Colon (tissue), 2 donors: ENCODE measurements at regions not wholly inside any gene's neighbourhood (a gene's known extent, or its start where the extent isn't known, plus 50 kb on each side); places are given as distances from the start of the nearest gene placed in this dataset.
"Not testable (repeated sequence)": the region's sequence is repeated elsewhere in the genome, so short reads cannot be mapped to it uniquely, and the experiment has no call there.

Source experiments
- FAIRE-seq: peaks from 2 replicates; lab custom pipeline; 2012; peaks lifted over from hg19 to GRCh38; lab: Jason Lieb, UNC
- donor health status: control.
- donor health status: control.

DNA sequence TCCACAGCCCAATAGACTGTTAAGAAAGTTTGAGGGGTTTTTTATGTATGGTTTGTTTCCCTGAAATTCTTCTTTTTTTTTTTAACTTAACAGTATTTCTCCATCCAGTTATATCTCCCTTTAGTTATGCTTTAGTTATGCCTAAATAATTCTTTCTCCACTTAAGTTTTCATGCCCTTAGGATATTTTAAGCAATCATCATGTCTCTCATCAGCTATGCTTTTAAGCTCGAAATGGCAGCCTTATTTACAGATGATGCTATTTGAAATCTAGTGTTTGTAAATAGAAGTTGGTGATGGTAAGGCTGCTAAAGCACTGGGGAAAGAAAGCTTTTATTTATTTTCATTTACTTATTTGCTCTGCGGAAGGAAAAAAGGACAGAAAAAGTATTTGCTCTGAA is 439.3 kb downstream of the TFAP2B start:
- FAIRE-seq, result no peak

DNA sequence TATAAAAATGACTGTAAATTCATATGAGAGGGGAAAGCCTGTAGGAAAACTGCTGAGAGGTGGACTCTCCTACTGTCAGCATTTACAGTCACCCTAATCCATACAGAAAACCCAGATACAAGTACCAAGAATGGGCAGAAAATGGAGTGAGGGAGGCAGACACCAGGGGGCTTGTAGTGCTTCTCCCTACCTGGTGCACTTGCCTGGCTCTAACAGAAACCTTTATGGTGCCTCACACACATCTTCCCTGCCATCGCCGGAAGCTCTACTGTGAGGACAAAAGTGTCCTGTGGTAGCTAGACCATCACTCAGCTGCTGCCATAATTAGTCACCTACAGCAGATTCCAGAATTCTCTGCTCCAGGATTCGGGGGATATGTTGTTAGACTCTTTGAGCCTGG is 441.3 kb downstream of the TFAP2B start:
- FAIRE-seq, result no peak

DNA sequence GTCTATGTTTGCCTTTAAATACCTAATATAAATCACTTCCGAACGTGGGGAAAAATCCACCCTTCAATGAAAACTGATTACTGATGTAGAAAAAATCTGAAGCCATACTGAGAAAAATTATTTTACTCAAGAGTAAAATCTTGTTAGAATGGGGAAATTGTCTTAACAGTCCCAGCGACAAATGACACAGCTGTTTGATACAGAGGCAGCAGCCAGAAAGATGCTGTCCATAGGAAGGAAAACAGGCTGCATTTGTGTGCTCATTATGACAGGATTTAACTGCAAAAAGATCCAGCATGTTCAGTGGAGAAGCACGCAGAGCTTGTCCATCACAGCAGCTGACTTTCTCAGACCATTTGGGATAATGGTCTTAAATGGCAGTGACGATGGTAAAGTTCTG is 443.0 kb downstream of the TFAP2B start:
- no peak for FAIRE-seq

DNA sequence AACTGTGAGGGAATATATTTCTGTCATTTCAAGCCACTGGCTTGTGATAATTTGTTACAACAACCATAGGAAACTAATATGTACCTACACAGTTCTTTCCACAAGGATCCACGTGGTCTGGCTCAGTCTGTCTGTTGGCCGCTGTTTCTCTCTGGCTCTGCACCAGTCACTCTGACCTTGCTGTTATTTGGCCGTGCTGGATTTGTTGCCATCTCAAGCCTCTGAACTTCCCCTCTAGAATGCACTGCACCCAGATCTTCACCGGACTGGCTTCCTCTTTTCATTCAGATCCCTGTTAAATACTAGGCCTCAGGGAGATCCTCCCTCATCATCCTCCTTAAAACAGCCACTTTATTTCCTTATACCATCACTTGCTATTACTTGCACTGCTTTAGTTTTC is 446.8 kb downstream of the TFAP2B start:
- no peak for FAIRE-seq

DNA sequence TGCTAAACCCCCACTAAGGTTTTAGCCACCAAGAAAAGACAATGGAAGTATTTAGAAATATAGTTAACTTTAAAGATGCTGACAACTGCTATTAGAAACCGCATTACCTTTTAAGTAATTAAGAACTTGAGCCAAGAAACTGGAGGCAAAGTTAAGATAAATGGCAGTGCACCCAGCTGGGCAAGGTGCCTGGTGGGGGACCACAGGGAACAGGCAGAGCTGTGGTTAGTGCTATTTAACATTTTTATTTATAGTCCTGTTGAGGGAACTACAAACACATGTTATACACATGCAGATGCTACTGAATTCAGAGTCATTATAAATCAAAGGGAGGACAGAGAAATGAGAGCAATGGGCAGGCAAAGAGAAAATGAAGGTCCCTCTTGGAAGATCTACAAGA is 447.9 kb downstream of the TFAP2B start:
- no peak for FAIRE-seq

DNA sequence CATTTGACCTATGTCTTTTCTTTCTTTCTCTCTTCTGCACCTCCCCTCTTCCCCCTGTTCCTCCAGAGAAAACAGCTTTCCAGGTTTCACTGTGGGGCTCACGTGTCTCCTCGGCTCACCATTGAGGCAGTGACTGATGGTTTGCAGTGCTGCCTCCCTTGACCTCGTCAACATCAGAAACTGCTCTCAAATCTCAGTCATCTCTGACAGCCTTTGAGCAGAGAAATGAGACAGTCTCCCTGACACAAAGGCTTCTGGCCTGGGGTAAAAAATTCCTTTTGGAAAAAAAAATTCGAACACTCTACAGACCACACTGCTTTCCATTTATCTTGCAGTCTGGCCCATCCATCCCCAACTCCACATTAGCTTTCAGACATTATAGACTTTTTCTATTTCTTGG is 450.0 kb downstream of the TFAP2B start:
- no peak for FAIRE-seq

DNA sequence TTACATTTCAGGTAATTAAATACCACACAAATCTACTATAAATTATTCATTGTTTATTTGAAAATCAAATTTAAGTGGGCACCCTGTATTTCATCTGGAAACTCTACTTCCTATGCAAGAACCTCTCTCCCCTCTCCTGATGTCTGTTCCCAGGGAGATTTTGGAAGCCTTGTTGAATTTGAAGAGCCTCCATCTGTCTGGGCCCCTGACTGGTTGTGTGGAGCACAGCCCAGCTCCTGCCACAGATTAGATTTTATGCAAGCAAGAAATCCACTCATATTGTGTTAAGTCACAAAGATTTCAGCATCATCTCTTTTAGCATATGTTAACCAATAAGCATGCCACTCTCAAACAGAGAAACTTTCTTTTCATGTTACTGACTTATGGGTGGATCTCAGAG is 451.2 kb downstream of the TFAP2B start:
- FAIRE-seq, result no peak

DNA sequence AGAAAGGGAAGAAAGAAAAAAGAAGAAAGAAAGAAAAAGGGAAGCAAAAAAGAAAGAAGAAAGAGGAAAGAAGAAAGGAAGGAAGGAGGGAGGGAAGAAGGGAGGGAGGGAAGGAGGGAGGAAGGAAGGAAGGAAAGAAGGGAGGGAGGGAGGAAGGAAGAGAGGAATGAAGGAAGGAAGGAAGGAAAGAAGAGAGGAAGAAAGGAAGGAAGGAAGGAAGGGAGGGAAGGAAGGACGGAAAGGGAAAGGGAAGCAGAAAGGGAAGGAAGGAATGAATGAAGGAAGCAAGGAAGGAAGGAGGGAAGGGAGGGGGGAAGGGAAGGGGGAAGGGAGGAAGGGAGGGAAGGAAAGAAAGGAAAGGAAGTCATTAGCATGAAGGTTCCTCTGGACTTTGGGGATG is 452.9 kb downstream of the TFAP2B start:
- FAIRE-seq, result no peak

DNA sequence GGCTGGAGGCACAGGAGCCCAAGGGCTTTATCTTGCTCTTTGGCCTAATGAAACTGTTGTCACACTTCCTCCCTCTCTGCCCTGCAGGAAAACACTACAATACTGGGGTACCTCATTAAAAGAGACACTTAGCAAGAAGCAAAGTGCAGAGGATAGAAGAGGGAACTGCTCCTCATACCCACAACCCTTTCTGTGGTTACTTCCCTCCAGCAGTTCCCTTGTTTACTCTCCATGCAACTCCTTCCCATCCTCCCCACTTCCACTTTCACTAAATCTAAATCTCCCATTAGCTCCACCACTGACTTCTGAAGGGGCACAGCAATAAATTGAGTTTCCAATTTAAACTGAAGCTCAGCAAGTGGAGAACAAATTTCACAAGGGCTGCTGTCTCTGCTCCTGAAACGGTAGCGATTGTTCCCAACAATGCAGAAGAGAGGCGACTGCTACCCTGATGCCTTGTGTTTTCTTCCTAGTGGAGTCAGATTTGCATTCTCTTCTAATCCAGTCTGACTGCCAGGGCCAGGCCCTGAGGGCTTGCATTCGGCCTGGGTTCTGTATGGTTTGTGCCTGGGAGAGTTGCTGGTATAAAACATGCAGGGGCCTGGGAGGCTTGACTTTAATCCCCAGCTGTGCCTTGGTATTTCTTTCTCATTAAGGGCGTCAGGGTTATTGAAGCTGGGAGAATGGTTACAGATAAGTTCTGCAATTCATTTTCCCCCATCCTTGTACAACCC is 454.7 kb downstream of the TFAP2B start:
- FAIRE-seq, result no peak

DNA sequence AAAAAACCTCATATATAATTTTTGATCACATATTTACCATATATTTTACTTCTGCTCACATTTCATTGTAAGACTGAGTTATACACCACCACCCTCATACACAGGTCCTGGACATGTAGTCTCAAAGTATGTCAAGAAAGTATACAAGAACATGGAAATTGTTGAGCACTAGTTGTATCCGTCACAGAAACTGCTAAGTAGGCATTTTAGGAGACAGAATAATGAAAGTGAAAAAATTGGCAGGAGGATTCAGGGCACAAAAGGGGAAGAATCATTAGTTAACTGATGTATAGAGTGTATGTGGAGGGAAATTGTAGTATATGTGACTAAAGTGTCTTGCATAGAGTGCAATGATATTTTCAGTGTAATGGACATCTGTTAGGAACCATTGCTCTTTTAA is 458.8 kb downstream of the TFAP2B start:
- no peak for FAIRE-seq

DNA sequence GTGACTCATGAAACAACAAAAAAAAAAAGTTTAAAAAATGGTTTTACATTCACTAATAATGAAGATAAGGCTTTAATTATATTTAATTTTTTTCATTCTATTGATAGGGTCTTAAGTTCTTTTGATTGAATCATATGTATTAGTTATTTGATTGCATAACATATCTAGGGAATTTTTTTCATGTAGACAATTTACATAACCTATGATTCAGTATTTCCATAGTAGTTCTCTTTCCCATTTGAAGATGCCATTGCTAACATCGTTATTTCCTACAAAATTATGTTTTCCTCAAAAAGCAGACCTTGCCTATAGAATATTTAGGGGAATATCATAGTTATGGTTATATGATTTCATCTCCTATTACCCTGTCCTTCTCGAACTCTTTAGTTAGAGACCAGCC is 463.4 kb downstream of the TFAP2B start:
- no peak for FAIRE-seq

DNA sequence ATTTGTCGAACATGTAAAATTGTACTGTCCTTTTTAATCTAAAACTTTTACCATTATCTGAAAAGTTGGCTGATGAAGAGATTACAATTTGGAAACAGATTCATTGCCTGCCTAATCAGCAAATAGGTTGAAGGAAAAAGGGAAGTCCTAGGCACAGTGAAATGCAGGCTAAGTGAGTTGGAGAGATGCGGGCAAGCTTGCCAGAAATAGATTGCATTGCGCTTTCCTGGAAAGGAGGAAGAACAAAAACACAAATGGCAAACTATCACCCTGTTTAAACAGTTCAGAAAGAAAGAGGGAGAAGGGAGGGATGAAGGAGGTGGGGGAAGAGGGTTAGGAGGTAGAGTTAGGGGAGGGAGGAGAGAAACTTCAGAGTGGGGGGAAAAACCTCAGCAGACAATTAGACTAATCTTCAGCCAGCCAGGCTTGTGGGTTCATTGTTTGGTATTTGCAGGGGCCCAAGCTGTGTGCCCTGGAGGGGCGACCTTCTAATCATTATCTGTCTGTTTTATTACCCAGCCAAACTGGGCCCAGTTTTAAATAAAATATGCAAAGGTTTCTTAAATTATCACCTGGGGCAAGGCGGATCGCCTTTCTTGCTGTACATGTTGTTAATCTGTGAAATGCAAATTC is 465.2 kb downstream of the TFAP2B start:
- no peak for FAIRE-seq

DNA sequence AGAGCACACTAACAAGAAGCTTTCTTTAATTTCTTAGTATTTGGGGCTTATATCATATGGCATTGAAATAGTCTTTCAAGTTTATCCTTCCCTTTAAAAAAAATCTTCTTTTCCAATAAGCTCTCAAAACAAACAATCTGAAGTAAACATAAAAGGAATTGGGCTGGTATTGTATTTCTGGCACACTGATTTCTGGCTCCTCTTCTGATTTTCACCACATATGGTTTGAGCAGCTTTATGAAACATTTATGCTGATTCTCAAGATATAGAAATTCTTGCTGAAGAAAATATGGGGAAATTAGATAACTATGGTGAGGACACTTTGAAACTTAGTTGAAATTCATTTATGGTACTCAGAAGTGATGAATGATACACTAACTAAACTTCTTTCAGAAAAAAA is 467.2 kb downstream of the TFAP2B start:
- FAIRE-seq, result no peak

DNA sequence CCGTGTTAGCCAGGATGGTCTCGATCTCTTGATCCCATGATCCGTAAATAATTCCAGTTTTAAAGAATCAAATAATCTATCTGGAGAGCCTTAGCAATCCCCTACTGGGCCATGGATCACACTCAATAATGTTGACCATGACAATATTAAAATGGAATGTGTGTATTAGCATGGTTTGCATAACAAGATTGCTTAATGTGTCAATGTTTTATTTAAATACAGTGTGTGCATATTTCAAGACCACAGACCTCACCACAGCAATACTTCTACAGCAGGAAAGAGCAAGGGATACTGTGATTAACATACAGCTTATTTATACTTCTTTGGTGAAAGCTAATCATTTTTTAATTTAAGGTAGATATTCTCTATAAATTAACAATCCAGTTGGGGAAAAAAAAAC is 470.4 kb downstream of the TFAP2B start:
- no peak for FAIRE-seq

DNA sequence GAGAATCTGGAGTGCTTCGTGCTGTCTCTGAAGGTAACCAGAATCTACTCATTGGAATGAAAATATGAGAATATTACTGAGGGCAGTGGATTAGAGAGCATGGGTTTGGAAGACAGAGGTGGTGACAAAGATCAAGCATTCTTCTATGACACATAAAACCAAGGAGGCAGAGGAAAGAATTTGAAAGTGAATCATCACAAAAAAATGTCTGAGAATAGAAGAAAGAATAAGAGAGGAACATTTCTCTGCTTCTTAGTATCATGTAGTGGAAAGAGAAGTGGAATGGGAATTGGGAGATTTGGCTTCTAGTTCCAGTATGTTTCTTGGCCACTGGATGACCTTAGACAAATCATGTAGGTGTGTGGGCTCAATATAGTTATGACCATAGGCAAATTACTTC is 474.0 kb downstream of the TFAP2B start:
- no peak for FAIRE-seq

DNA sequence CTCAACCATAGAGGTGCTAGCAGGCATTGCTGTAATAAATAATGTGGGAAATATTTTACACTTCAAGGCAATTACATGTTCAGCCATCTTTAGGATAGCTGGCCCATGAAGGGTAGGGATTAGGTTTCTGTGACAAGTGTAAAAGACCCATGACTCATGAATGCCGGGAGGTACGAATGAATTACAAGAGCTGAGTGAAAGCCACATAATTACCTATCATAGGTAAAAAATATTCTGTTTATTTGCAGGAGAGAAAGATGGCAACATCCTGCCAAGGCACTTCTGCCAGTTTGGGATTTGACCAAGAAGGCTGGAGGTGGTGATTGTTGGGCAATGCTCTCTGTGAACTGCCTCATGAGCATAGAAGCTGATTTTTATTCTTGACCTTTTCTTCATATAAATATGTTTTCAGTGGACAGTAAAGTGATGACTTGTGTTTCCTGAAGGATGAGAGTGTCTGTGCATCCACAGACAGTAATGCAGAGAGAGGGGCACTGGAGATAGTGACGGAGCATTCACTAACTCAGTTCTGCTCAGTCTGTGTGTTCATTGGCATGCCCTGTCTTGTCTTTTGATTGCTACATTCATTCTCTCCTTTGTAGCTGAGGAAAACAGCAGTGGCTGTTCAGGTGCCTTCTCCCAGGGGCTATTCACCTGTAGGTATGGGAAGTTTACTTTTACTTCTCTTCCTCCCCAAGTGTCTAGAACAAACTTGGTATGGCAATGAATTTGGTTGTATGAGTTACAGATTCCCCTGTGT is 481.1 kb downstream of the TFAP2B start:
- no peak for FAIRE-seq

DNA sequence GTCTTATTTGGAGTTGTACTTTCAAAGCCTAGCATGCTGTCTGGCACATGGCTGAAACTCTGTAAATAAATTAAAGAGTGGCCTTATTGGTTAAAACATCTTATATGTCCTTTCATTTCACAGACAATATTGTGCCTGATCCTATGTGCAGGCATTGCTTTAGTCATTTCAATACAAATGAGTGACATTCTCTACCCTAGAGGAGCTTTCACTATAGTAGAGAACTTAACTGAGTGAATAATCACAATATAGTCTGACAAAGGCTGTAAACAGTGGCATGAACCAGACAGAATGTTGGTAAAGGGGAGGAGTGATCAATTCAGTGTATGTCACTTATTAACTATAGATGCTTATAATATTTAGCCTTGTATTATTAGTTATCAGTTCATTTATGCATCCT is 481.8 kb downstream of the TFAP2B start:
- FAIRE-seq, result no peak

DNA sequence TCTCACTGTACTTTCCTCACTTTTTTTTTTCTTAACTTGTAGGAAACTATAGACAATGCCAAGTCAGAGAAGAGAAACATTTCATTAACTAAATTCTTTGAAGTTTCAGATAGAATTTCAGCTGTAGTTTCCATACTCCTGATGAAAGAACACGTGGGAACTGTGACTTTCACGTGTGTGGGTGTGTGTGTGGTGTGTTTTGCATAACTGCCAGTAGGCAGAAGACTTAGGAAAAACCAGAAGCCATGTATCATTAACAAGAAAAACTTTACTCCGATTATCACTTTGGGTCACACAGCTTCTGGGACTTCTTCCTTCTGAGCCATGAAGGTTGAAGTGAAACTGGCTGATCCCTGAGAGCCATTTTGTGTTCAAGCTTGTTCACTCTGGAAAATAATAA is 483.3 kb downstream of the TFAP2B start:
- no peak for FAIRE-seq

DNA sequence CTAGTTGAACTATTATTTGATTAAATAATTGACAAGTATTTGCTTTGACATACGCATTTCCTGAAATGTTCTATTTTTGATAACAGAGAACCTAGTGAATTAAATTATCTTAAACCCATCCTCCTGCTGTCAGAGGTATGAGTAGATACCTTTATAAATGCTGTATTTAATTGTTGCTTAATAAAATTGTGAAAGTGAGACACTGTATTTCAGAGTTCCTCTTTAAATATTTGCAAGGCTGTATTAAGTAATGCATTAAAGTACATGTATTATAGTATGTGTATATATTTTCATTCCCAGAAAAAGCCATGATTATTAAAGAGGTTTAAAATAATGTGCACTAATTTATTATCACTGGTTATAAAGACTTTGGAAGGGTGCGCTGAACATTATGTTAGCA is 483.8 kb downstream of the TFAP2B start:
- no peak for FAIRE-seq

DNA sequence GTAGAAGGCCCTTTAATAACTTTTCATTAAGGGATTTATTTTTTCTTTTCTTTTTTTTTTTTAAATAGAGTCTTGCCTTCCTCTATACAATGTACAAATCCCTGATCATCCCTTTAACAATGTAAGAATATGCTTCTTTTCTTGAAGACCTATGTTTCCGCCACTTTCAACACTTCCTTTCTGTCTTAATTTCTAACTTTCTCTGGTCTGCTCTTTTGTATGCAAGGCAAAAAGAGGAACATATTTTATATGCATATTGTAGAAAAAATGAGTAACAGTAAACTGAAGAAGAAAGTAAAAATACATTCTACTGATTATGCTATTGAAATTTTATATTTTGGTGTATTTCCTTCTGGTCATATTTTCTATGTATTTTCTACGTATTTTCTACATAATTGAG is 484.7 kb downstream of the TFAP2B start:
- no peak for FAIRE-seq

DNA sequence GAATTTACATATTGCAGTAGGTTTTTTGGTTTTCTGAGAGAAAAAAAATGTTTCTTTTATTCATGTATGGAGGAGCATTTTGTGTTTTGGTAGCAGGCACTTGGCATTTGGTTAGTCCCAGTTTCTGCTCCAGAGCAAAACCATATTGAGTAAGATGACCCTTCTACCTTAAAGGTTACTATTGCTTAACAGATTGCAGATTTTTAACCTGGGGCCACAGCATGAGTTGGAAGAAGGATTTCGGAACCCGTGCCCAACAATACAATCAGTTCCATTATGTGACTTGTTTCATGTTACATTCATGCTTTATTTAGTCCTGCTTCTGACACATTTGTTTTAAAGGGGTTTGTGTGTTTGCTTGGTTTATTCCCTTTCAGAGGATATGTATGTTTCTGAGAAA is 496.3 kb downstream of the TFAP2B start:
- no peak for FAIRE-seq

DNA sequence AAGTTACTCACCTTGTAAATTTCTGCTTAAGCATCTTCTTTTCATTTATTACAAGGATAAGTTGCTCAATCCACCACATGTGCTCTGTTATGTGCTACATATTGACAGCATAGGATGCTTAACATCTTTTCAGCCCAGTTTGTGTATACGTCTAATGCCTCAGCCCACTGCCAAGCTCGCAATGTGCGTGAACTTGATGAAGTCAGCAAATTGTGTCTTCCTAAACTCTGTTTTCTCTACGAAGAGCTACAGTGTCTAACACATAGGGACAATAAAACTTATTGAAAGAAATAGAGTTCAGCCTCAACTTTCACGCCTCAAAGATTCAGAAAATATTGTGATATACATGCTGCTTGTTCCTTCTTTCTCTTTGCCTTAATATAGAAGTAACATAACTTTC is 500.0 kb downstream of the TFAP2B start:
- no peak for FAIRE-seq

DNA sequence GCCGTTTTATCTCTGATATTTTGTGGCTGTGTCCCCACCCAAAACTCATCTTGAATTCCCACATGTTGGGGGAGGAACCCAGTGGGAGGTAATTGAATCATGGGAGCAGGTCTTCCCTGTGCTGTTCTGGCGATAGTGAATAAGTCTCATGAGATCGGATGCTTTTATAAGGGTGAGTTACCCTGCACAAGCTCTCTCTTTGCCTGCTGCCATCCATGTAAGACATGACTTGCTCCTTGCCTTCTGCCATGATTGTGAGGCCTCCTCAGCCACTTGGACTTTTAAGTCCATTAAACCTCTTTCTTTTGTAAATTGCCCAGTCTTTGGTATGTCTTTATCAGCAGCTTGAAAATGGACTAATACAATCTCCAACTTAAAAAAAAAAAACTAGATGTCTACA is 502.8 kb downstream of the TFAP2B start:
- FAIRE-seq, result not testable (repeated sequence)

DNA sequence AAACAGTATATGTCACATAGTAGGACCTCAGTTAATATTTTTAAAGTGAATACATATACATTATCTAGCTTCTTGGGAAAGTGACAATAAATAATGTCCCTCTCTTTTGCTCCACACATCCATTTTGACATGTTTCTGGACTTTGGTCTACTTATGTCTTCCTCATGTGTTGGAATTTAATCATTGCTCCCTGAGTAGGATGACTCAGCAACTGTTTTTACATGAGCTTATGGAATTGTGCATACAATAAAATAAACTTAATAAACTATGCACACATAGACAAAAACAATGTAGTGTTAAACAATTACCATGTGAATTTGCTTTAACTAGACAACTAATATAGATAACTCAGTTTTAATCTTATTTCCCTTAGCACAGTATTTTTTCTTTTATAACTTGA is 503.8 kb downstream of the TFAP2B start:
- FAIRE-seq, result no peak
